Activated CD4-positive, CD25-positive, alpha-beta regulatory T cell treated with anti-CD3 and anti-CD28 coated beads, Interleukin-2, amount 50 U/mL, for 24 hours (primary cell): ENCODE measurements at regions not wholly inside any gene's neighbourhood (a gene's known extent, or its start where the extent isn't known, plus 50 kb on each side); places are given as distances from the start of the nearest gene placed in this dataset.
"Not testable (repeated sequence)": the region's sequence is repeated elsewhere in the genome, so short reads cannot be mapped to it uniquely, and the experiment has no call there.

Source experiments
- ATAC-seq, 2 donors: fragments of 150-1000 bp; cut with Tn5 transposase; one replicate each; pipeline ENCODE4 v1.10.0; 2021; ENCODE audit warnings: mild to moderate bottlenecking in 1 of 2, moderate library complexity in 1 of 2

DNA sequence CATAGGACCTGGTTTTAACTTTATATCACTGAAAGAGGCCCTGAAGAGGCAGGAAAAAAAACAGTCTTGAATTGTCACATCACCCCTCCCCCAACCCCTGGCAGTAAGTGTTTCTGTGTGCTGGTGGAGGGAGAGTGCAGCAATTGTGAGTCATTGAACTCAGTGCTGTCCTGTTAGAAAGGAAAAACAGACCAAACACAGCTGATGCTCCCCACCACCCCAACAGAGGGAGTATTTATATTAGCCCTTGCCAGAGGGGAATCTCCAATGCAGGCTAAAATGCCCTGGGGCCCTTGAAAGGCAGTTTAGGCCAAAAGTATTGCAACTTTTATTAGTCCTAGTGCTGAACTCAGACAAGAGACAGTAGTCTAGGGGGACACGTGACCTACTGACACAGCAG, 197.8 kb upstream of the AGTR2 start:
- ATAC-seq, result no peak

DNA sequence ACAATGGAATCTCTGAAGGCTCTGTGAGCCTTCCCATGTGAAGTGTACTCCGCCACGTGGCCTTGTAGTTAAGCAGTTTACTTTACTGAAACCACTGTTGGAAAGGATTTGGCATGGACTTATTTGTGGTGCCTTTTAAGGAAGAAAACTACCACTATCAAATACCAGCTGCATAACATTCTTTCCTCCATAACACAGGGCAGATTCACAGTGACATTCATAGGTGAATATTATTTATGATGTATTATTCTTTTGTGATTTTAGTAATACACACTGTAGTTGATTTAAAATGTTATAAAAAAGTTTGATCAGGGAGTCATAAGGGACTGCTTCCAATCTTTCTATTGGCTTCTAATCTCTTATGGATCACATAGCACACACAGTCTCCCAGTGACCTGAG, 192.5 kb upstream of the AGTR2 start:
- ATAC-seq, result no peak

DNA sequence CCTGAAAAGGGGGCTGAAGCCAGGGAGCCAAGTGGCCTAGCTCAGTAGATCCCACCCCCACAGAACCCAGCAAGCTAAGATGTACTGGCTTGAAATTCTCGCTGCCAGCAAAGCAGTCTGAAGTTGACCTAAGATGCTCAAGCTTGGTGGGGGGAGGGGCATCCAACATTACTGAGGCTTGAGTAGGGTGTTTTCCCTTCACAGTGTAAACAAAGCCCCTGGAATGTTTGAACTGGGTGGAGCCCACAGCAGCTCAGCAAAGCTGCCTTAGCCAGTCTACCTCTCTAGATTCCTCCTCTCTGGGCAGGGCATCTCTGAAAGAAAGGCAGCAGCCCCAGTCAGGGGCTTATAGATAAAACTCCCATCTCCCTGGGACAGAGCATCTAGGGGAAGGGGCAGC, 187.4 kb upstream of the AGTR2 start:
- ATAC-seq, result not testable (repeated sequence)

DNA sequence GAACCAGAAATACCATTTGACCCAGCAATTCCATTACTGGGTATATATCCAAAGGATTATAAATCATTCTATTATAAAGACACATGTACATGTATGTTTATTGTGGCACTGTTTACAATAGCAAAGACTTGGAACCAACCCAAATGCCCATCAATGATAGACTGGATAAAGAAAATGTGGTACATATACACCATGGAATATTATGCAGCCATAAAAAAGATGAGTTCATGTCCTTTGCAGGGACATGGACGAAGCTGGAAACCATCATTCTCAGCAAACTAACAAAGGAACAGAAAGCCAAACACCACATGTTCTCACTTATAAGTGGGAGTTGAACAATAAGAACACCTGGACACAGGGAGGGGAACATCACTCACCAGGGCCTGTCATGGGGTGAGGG, 183.1 kb upstream of the AGTR2 start:
- not testable (repeated sequence) for ATAC-seq

DNA sequence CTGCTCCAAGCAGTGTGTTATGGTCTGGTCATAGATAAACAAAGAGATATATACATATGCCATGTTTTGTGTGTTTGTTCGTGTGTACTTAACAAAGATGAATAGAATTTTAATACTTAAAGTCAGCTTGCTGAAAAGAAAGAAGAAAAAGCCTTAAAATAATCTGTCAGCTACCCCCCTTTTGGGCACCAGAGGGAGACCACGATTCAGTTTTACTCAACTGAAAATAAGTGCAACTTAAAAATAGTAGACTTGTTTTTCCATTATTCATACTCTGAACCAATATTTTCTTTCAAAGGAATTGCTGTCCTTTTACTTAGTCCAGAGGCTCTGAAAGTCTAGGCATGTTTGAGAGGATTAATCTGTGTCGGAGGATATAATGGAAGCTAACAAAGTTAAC, 181.7 kb upstream of the AGTR2 start:
- ATAC-seq, result no peak

DNA sequence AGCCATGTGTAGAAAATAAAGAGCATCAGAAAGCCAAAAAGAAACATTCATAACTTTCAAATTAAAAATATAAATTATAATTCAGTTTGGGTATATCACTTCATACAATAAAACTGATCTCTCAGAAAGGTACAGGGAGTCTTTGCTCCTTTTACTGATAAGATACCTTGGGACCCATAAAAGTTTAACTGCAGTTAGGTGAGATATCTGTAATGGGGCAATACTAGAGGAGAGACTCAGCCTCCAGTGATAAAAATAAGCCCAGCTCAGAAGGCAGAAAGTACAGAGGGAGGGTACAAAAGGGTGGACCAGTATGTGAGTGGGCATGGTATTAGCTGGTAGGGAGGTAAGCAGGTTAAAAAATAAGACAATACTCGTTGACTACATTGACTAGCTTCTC, 180.9 kb upstream of the AGTR2 start:
- ATAC-seq, result no peak

DNA sequence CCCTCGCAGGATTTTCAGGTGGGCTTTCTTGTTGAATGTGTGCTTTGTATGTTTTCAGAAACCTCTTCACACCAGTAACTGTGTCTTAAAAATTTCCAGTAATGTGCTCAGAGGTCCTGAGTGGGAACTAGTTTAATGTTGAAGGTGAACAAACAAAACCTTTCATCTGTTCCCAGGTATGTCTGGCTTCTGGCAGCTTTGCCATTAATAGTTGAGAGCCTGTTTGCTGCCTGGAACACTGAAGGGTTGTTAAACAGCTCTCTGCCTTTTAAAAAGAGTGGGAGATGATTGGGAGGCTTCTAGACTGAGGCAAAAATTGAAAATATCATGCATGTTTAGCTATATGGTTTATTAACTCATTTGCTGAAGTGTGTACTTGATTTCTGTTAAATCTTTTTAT, 161.2 kb upstream of the AGTR2 start:
- no peak for ATAC-seq

DNA sequence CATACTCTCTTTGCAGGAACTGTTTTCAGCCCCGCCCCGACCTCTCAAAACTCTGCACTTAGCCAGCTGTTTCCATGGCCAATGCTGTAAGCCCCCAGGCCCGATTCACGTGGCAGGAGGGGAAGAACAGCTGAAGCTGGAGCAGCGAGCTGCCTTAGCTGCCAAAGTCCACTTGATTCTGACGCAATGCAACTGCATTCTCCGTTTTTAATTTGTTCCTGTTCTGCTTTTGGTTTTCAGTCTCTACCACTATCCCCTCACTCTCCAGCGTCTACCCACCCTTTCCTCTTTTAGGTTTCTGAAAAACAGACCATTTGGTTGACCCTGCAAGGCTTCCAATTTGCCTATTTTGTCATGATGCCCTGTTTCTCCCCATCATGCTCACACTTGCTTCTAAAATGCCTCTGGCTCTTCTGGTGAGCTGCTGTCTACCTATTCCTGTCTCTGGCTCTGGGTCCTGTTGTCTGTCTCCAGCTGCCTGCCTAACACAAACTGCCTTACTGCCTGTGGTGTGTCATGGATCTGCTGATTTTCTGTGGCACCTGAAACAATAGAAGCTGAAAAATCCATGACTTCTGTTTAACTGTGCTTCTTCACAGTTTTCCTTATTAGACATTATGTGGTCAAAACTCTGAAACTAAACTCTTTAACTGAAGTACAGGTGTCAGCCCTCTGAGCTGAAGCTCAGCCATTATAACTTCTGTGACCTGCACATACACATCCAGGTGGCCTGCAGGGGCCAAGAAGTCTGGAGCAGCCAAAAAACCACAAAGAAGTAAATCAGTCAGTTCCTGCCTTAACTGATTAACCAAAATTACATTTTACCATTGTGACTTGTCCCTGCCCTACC, 160.5 kb upstream of the AGTR2 start:
- no peak for ATAC-seq

DNA sequence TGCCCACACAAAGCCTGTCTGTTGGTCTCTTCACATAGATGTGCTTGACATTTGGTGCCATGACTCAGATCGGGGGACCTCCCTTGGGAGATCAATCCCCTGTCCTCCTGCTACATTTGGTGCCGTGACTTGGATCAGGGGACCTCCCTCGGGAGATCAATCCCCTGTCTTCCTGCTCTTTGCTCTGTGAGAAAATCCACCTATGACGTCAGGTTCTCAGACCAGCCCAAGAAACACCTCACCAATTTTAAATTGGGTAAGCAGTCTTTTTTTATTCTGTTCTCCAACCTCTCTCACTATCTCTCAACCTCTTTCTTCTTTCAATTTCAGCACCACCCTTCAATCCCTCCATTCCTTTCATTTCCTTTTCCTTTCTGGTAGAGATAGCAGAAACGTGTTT, 159.6 kb upstream of the AGTR2 start:
- ATAC-seq, result no peak

DNA sequence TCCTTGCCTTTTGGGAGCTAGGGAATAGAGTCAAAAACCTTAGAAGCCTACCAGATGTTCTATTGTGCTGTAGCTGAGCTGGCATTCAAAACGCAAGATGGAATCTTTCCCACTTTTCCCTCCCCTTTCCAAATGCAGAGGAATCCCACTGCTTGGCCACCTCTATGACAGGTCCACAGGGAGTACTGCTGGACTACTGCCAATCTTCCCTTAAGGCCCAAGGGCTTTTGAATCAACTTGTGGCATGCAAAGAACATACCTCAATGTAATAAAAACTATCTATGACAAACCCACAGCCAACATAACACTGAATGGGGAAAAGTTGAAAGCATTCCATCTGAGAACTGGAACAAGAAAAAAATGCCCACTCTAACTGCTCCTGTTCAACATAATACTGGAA, 139.2 kb upstream of the AGTR2 start:
- ATAC-seq, result no peak
